ENCODE measurements at regions not wholly inside any gene's neighbourhood (a gene's known extent, or its start where the extent isn't known, plus 50 kb on each side); places are given as distances from the start of the nearest gene placed in this dataset.

DNA sequence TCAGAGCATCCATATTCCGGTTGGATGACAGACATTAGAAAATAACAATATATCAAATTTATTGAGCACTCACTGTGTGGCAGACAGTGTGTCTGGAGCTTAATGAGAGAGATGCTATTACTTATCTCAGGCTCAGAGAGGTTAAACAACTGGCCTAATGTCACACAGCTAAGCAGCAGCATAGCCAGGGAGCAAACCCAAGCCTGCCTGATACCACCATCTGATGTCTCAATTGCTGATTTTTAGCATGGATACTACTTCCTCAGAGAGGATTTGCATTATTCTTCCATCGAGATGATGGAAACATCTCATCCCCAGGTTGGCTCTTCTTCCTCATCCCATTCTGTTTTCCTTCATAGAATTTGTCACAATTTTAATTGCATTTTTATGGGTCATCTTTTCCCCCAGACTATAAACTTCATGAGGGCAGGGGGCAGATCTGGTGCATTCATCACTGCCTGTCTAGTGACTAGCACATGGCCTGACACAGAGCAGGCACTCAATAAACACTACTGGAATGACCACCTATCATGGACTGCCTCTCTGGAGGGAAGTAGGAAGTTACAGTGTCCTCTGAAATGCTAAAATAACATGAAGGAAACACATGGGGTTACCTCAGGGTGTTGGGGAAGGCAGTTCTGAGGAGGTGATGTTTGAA is 344.8 kb upstream of the CCL2 start:
- Histone ChIP-seq H3K36me3 (ENCODE audit: control insufficient read depth in 2 of 3, insufficient read depth in 3 of 3, low read length in 3 of 3) (no peaks in the 10 kb centered on the region), H3K4me3 (ENCODE audit: low read length in 3 of 3) (no peak overlapping the region), H3K4me1 (ENCODE audit: control insufficient read depth in 2 of 3, insufficient read depth in 2 of 3, low read depth in 1 of 3, low read length in 3 of 3) (no peaks in the 10 kb centered on the region), H3K9me3 (ENCODE audit: control insufficient read depth in 2 of 3, insufficient read depth in 1 of 3, low read length in 3 of 3) (no peaks in the 10 kb centered on the region), H3K9ac (ENCODE audit: low read length in 3 of 3) (no peak overlapping the region), H3K27me3 (ENCODE audit: control insufficient read depth, insufficient read depth, low read length) (no peaks in the 10 kb centered on the region), H3K27ac (ENCODE audit: low read depth in 2 of 2, low read length in 2 of 2) (no peak overlapping the region)
- no peak for FAIRE-seq
- no peak for DNase-seq
- intact Hi-C loops (cut with DNase I) = no loop called here
- TF ChIP-seq, protein P1, sequence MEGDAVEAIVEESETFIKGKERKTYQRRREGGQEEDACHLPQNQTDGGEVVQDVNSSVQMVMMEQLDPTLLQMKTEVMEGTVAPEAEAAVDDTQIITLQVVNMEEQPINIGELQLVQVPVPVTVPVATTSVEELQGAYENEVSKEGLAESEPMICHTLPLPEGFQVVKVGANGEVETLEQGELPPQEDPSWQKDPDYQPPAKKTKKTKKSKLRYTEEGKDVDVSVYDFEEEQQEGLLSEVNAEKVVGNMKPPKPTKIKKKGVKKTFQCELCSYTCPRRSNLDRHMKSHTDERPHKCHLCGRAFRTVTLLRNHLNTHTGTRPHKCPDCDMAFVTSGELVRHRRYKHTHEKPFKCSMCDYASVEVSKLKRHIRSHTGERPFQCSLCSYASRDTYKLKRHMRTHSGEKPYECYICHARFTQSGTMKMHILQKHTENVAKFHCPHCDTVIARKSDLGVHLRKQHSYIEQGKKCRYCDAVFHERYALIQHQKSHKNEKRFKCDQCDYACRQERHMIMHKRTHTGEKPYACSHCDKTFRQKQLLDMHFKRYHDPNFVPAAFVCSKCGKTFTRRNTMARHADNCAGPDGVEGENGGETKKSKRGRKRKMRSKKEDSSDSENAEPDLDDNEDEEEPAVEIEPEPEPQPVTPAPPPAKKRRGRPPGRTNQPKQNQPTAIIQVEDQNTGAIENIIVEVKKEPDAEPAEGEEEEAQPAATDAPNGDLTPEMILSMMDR (IDR thresholded peaks at IDR 0.05; ENCODE audit: borderline replicate concordance, extremely low read depth, insufficient read depth) = no peak

DNA sequence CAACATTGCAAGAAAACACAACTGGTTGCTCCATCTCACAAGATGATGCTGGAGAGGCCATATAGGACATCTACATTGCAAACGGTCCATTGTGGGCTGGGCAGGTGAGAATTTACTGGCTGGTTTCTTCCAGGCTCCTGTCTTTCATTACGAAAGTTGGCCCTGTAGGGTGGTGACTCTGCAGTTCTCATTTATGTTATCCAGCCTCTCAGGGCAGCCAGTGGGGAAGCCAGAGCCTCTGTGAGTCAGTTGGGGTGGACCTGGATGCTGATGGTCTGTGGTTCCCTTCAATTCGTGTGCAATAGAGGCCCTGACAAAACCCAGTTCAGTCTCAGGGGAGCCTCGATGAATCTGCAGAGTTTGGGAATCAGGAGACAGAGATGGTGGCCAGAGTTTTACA is 341.0 kb upstream of the CCL2 start:
- TF ChIP-seq, protein P1 (IDR thresholded peaks at IDR 0.05; ENCODE audit: borderline replicate concordance, extremely low read depth, insufficient read depth) = no peak
- Histone ChIP-seq H3K36me3 (ENCODE audit: control insufficient read depth in 2 of 3, insufficient read depth in 3 of 3, low read length in 3 of 3) (no peaks in the 10 kb centered on the region), H3K27me3 (ENCODE audit: control insufficient read depth, insufficient read depth, low read length) (no peaks in the 10 kb centered on the region), H3K4me1 (ENCODE audit: control insufficient read depth in 2 of 3, insufficient read depth in 2 of 3, low read depth in 1 of 3, low read length in 3 of 3) (no peaks in the 10 kb centered on the region), H3K9me3 (ENCODE audit: control insufficient read depth in 2 of 3, insufficient read depth in 1 of 3, low read length in 3 of 3) (no peaks in the 10 kb centered on the region), H3K4me3 (ENCODE audit: low read length in 3 of 3) (no peak overlapping the region), H3K9ac (ENCODE audit: low read length in 3 of 3) (no peak overlapping the region), H3K27ac (ENCODE audit: low read depth in 2 of 2, low read length in 2 of 2) (no peak overlapping the region)
- FAIRE-seq (no peak), DNase-seq (no peak)
- intact Hi-C loops (cut with DNase I) = no loop called here

DNA sequence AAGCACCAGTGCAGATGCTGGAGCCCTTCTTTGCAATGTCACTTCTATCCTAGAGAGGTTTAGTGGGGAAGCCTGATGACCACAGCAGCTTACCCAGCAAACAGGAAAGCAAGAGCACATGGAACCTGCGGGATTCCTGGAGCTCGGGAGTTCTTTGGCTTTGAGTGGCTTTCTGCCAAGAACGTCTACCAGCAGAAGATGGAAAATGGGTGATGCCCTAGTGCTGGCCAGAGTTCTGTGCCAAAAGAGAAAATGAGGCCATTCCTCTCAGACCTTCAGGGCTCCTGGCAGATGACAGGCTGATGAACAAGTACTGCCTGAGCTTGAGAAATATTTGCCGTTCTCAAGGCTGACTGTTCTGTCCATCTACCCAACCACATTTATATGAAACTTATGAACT is 332.1 kb upstream of the CCL2 start:
- Histone ChIP-seq H3K9ac (ENCODE audit: low read length in 3 of 3) (no peak overlapping the region), H3K4me3 (ENCODE audit: low read length in 3 of 3) (no peak overlapping the region), H3K4me1 (ENCODE audit: control insufficient read depth in 2 of 3, insufficient read depth in 2 of 3, low read depth in 1 of 3, low read length in 3 of 3) (no peaks in the 10 kb centered on the region), H3K27ac (ENCODE audit: low read depth in 2 of 2, low read length in 2 of 2) (no peak overlapping the region), H3K9me3 (ENCODE audit: control insufficient read depth in 2 of 3, insufficient read depth in 1 of 3, low read length in 3 of 3) (no peaks in the 10 kb centered on the region), H3K27me3 (ENCODE audit: control insufficient read depth, insufficient read depth, low read length) (no peaks in the 10 kb centered on the region), H3K36me3 (ENCODE audit: control insufficient read depth in 2 of 3, insufficient read depth in 3 of 3, low read length in 3 of 3) (no peaks in the 10 kb centered on the region)
- intact Hi-C loops (cut with DNase I) = no loop called here
- FAIRE-seq (no peak), DNase-seq (no peak)
- TF ChIP-seq, protein P1 (IDR thresholded peaks at IDR 0.05; ENCODE audit: borderline replicate concordance, extremely low read depth, insufficient read depth) = no peak

DNA sequence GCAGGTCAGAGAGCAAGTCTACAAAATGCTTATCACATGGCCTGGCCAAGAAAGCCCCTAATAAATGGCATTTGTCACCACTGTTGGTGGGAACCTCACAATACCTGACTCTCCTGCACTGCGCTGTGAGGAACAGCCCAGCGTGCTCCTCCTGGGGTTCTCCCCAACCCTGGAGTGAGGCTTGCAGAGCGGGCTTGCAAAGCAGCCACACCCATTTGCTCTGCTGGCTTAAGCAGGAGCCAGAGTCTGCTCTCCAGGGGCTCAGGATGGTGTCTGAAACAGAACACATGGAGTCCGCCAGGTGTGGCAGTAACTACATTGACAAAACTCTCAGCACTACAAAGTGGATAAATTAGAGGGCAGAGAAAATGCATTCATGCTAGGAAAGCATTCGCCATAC is 331.0 kb upstream of the CCL2 start:
- H3K4me1 ChIP-seq (ENCODE audit: control insufficient read depth in 2 of 3, insufficient read depth in 2 of 3, low read depth in 1 of 3, low read length in 3 of 3) = no peaks in the 10 kb centered on the region

More for the DNA sequence above, 331.0 kb upstream of the CCL2 start:
- FAIRE-seq = no peak
- Histone ChIP-seq H3K9ac (ENCODE audit: low read length in 3 of 3) (no peak overlapping the region), H3K27me3 (ENCODE audit: control insufficient read depth, insufficient read depth, low read length) (no peaks in the 10 kb centered on the region), H3K4me3 (ENCODE audit: low read length in 3 of 3) (no peak overlapping the region), H3K27ac (ENCODE audit: low read depth in 2 of 2, low read length in 2 of 2) (no peak overlapping the region), H3K36me3 (ENCODE audit: control insufficient read depth in 2 of 3, insufficient read depth in 3 of 3, low read length in 3 of 3) (no peaks in the 10 kb centered on the region), H3K9me3 (ENCODE audit: control insufficient read depth in 2 of 3, insufficient read depth in 1 of 3, low read length in 3 of 3) (no peaks in the 10 kb centered on the region)
- intact Hi-C loops (cut with DNase I) = no loop called here
- TF ChIP-seq, protein P1 (IDR thresholded peaks at IDR 0.05; ENCODE audit: borderline replicate concordance, extremely low read depth, insufficient read depth) = no peak
- no peak for DNase-seq

Data from kidney (tissue), 13 donors.